D721Med (cell line): ENCODE measurements at regions not wholly inside any gene's neighbourhood (a gene's known extent, or its start where the extent isn't known, plus 50 kb on each side); places are given as distances from the start of the nearest gene placed in this dataset.

Experiments used
- DNase-seq: peaks from one replicate; pipeline ENCODE4 v3.0.0; 2011; ENCODE audit warnings: low spot score; ENCODE audit not compliant: insufficient read length
- FAIRE-seq: peaks from 2 replicates; lab custom pipeline; 2011; peaks lifted over from hg19 to GRCh38; lab: Jason Lieb, UNC
- TF ChIP-seq, protein P1 (sequence below): IDR thresholded peaks from 2 replicates; pipeline ENCODE4 v1.5.1; 2012; ENCODE audit warnings: mild to moderate bottlenecking, control low read depth; ENCODE audit not compliant: insufficient read depth; ENCODE audit errors: missing control alignments

DNA sequence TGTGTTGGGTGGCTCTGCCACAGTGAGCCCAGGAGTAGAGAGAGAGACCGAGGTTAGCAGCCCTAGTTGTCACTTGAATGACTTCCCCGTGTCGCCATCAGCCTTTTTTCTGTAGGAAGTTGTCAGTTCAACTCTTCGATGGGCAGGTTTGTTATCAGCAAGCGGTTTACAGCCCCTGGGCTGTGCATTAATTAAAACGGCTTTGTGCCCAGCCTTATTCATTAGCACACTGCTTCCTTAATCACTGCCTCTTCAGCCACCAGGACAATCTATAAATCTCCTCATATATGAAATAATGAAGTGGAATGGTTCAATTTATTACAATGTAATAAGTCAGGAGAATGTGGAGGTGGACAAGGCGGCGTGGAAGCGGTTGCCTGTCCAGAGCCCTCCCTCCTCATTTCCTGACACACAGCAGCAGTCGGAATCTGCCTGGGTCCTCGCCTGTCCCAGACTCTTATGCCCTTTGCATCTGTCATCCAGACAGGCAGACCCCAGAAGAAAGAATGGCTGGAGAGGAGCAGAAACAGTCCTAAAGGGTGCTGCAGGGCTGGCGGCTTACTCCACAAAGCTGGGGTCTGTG lies 122.4 kb upstream of the OPCML start:
- FAIRE-seq: no peak
- TF ChIP-seq, protein P1, sequence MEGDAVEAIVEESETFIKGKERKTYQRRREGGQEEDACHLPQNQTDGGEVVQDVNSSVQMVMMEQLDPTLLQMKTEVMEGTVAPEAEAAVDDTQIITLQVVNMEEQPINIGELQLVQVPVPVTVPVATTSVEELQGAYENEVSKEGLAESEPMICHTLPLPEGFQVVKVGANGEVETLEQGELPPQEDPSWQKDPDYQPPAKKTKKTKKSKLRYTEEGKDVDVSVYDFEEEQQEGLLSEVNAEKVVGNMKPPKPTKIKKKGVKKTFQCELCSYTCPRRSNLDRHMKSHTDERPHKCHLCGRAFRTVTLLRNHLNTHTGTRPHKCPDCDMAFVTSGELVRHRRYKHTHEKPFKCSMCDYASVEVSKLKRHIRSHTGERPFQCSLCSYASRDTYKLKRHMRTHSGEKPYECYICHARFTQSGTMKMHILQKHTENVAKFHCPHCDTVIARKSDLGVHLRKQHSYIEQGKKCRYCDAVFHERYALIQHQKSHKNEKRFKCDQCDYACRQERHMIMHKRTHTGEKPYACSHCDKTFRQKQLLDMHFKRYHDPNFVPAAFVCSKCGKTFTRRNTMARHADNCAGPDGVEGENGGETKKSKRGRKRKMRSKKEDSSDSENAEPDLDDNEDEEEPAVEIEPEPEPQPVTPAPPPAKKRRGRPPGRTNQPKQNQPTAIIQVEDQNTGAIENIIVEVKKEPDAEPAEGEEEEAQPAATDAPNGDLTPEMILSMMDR: no peak

DNA sequence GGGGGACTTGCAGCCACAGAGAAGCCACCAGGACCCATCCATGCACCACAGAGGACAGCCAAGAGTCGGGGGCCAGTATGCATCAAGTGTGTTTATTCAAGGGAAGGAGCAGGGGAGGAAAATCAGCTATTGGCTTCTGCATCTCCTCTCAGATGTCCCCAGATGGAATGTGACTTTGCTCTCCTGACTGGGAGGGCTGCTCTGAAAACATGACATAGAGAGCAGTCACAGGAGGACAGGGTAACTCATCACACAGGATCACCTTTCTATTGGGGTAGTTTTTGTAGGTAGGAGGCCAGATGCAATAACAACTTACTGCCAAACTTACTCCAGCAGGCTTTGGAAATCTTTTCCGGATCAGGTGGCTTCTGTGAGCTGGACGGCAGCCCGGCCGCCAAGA lies 121.0 kb upstream of the OPCML start:
- TF ChIP-seq, protein P1: no peak
- no peak for DNase-seq
- no peak for FAIRE-seq

More for the DNA sequence above, 122.4 kb upstream of the OPCML start:
- DNase-seq: no peak

DNA sequence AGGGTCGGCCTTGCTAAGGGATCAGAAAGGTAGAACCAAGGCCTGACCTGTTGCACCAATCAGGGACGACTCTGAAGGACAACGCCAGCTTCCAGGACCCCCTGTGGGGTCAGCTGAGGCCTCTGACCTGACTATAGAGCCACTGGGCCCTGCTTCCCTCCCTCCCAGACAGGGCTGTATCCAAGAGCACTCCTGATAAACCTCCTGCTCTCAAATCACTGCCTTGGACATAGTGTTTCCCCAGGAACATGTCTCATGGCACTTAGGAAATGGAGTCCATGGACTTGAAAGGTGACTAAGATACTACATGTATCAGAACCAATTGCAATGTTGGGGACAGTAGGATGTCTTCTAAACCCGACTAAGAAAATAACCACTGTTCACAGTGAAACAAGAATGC lies 117.8 kb upstream of the OPCML start:
- TF ChIP-seq, protein P1: no peak
- DNase-seq: no peak
- FAIRE-seq: no peak

DNA sequence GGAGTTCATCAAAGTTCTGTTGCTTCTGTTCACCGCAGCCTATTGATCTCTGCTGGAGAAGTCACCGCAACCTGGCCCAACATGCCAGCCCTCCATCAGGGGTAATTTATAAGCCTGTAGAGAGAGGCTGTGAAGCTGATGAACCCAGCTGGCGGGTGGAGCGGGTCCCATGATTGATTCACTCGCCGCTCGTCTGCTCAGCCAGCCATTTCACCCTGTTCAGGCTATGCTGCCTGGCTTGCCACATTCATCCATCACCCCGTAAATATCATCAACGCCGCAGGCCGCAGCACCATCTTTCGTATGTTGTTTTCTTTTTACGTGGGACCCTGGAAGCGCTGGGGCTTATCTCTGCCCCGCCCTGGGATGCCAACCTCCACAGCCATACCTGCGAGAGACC lies 116.7 kb upstream of the OPCML start:
- TF ChIP-seq, protein P1: no peak
- DNase-seq: no peak
- FAIRE-seq: no peak

DNA sequence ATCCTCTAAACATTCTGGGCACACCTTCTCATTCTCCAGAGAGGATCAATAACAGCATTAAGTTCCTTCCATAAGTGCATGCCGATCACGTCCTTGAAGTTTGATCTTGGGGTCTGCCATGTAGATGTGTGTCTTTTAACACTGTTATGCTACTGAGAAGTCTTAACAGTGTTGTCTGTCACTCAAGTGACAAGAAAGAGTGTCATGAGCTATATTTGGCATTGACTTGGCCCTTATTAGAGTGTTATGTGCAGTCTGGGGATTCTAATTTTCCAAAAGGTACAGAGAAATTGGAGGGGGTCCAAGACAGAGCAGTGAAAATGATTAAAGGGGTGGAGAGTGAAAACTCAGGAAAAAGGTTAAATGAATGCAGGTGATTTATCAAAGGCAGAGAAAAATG lies 107.1 kb upstream of the OPCML start:
- no peak for DNase-seq
- TF ChIP-seq, protein P1: no peak
- FAIRE-seq: no peak

DNA sequence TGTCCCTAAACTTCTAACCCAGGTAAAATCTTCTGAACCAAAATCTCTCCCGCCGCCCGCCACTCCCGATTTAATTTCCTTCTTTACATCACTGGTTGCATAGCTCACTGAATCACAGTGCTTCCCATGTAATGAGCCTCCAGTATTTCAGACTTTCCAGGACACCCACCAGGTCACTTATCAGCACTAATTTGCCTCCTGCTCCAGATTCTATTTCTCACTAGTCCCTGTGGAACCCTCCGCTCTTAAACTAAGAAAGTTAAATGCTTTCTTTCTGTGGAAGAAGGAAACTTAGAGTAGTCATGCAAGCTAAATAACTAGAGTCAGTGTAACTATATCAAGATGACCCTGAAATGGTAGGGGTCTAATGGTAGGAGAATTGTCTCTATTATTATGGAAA lies 106.6 kb upstream of the OPCML start:
- FAIRE-seq (no peak), DNase-seq (no peak)
- TF ChIP-seq, protein P1: no peak

DNA sequence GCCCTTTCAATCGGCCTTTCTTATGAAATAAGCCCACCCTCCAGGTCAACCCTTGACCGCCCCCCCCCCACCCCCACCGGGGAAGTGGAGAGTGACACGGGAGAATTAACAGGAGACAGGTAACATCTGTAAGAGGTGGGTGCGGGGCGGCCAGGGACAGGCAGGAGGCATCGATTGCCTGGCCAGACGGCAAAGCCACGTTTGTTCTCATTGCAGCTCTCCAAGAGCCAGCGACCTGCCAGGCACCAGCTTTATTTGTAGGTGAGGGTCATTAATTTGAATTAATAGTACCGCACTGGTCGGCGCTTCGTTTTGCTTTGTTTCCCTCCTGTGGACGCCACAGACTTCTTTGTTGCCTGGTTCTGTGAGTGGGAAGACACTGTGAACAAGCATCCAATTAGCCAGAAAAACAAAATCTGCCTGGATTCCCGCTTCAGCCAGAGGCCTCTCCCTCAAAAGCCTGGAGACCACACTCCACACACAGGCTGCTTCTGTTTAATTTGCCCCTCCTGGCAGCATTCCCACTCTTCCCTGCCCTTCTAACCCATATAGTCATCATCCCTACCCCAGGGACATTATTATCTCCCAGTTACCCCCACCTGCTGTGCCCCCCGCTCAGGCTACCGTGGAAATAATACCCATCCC lies 104.5 kb upstream of the OPCML start:
- TF ChIP-seq, protein P1: no peak
- no peak for DNase-seq
- no peak for FAIRE-seq
